GM23338 (cell line): ENCODE measurements at regions not wholly inside any gene's neighbourhood (a gene's known extent, or its start where the extent isn't known, plus 50 kb on each side); places are given as distances from the start of the nearest gene placed in this dataset.

ENCODE experiments used
- ATAC-seq: fragments of 200-7000 bp; cut with Tn5 transposase; 3 replicates; pipeline ENCODE4 v1.9.1; 2020
- DNase-seq: peaks from one replicate; pipeline ENCODE4 v3.0.0-alpha.2; 2015; ENCODE audit warnings: low spot score
- H2AFZ ChIP-seq: fragments of 200-600 bp; sonication (generic); 2 replicates; pipeline ENCODE4 v1.8.0; 2016; ENCODE audit warnings: antibody characterized with exemption, mild to moderate bottlenecking, moderate library complexity
- H3F3A ChIP-seq: fragments of 200-600 bp; sonication (generic); replicated peaks from 2 replicates; pipeline ENCODE4 v1.8.0; 2017; ENCODE audit warnings: antibody characterized with exemption, mixed run types, low read depth
- H3K27ac ChIP-seq: fragments of 200-600 bp; sonication (generic); 2 replicates; pipeline ENCODE4 v1.6.1; 2016; ENCODE audit warnings: low read depth
- H3K27me3 ChIP-seq: fragments of 200-600 bp; sonication (generic); 2 replicates; pipeline ENCODE4 v1.8.0; 2016; ENCODE audit warnings: mild to moderate bottlenecking, mixed run types, moderate library complexity; ENCODE audit not compliant: insufficient read depth
- H3K36me3 ChIP-seq: fragments of 200-600 bp; sonication (generic); 2 replicates; pipeline ENCODE4 v1.8.0; 2016; ENCODE audit warnings: mild to moderate bottlenecking; ENCODE audit not compliant: insufficient read depth
- H3K4me1 ChIP-seq: fragments of 200-600 bp; sonication (generic); 2 replicates; pipeline ENCODE4 v1.8.0; 2016; ENCODE audit warnings: mild to moderate bottlenecking, moderate library complexity; ENCODE audit not compliant: insufficient read depth
- H3K4me2 ChIP-seq: fragments of 200-600 bp; sonication (generic); 2 replicates; pipeline ENCODE4 v1.7.1; 2017; ENCODE audit warnings: mixed run types
- H3K4me3 ChIP-seq: fragments of 200-600 bp; sonication (generic); 2 replicates; pipeline ENCODE4 v1.6.1; 2016; ENCODE audit warnings: mixed run types
- H3K79me2 ChIP-seq: fragments of 200-600 bp; sonication (generic); replicated peaks from 2 replicates; pipeline ENCODE4 v1.8.0; 2017; ENCODE audit warnings: mild to moderate bottlenecking; ENCODE audit not compliant: insufficient read depth
- H3K9me2 ChIP-seq: fragments of 200-600 bp; sonication (generic); 2 replicates; pipeline ENCODE4 v1.8.0; 2017; ENCODE audit not compliant: insufficient read depth
- H4K20me1 ChIP-seq: fragments of 200-600 bp; sonication (generic); replicated peaks from 2 replicates; pipeline ENCODE4 v1.8.0; 2017; ENCODE audit warnings: mild to moderate bottlenecking; ENCODE audit not compliant: insufficient read depth
- H3K27ac Mint-ChIP-seq: 2 replicates; pipeline ENCODE4 v1.8.0; 2020; ENCODE audit warnings: inconsistent platforms, mild to moderate bottlenecking, moderate library complexity, mixed read lengths
- H3K27me3 Mint-ChIP-seq: 3 replicates; pipeline ENCODE4 v1.8.0; 2022; ENCODE audit warnings: low read depth, mild to moderate bottlenecking, moderate library complexity, mixed read lengths, inconsistent platforms; ENCODE audit not compliant: insufficient read depth, poor library complexity
- H3K36me3 Mint-ChIP-seq: 3 replicates; pipeline ENCODE4 v1.8.0; 2021; ENCODE audit warnings: low read depth, mild to moderate bottlenecking, inconsistent platforms, moderate library complexity, mixed read lengths
- H3K4me1 Mint-ChIP-seq: 3 replicates; pipeline ENCODE4 v1.8.0; 2020; ENCODE audit warnings: mild to moderate bottlenecking, inconsistent platforms, mixed read lengths
- H3K4me3 Mint-ChIP-seq: 3 replicates; pipeline ENCODE4 v1.8.0; 2021; ENCODE audit warnings: moderate library complexity, mild to moderate bottlenecking, inconsistent platforms, mixed read lengths
- H3K9me3 Mint-ChIP-seq: 3 replicates; pipeline ENCODE4 v1.8.0; 2020; ENCODE audit warnings: moderate library complexity, mild to moderate bottlenecking, inconsistent platforms, mixed read lengths
- CREB1 ChIP-seq: fragments of 250-450 bp; sonication (Bioruptor Pico); IDR thresholded peaks from 2 replicates; pipeline ENCODE4 v1.5.0; 2020; ENCODE audit warnings: low read depth, mild to moderate bottlenecking, moderate library complexity
- CTCF ChIP-seq, 2 experiments: fragments of 200-600 bp in 1 of 2; sonication (generic) in 1 of 2; conservative IDR thresholded peaks; 2 replicates each; pipeline versions ENCODE4 v1.5.1 to v1.6.1; 2016 to 2017; ENCODE audit warnings: antibody characterized with exemption in 2 of 2, low read depth in 2 of 2, mild to moderate bottlenecking in 2 of 2, moderate library complexity in 1 of 2
- EZH2 ChIP-seq: fragments of 200-600 bp; sonication (generic); IDR thresholded peaks from one replicate; pipeline ENCODE4 v1.8.0; 2017; ENCODE audit warnings: antibody characterized with exemption, mild to moderate bottlenecking, low read depth; ENCODE audit not compliant: unreplicated experiment
- EZH2phosphoT487 ChIP-seq: fragments of 200-600 bp; sonication (generic); IDR thresholded peaks from one replicate; pipeline ENCODE4 v1.8.1; 2018; ENCODE audit warnings: antibody characterized with exemption; ENCODE audit not compliant: unreplicated experiment
- JUNB ChIP-seq: IDR thresholded peaks from one replicate; pipeline ENCODE4 v1.6.1; 2016; ENCODE audit warnings: antibody characterized with exemption; ENCODE audit not compliant: unreplicated experiment
- NANOG ChIP-seq: IDR thresholded peaks from 2 replicates; pipeline ENCODE4 v1.6.1; 2016; ENCODE audit warnings: antibody characterized with exemption, borderline replicate concordance
- POLR2AphosphoS5 ChIP-seq: IDR thresholded peaks from 2 replicates; pipeline ENCODE4 v1.6.1; 2016; ENCODE audit warnings: antibody characterized with exemption, low read depth
- REST ChIP-seq: IDR thresholded peaks from one replicate; pipeline ENCODE4 v1.6.1; 2018; ENCODE audit warnings: antibody characterized with exemption; ENCODE audit not compliant: unreplicated experiment
- STAT1 ChIP-seq: IDR thresholded peaks from one replicate; pipeline ENCODE4 v1.6.1; 2016; ENCODE audit warnings: antibody characterized with exemption; ENCODE audit not compliant: unreplicated experiment
- ZNF114 ChIP-seq: fragments of 250-450 bp; sonication (Bioruptor Pico); IDR thresholded peaks from 2 replicates; pipeline ENCODE4 v1.5.0; 2020; ENCODE audit warnings: mild to moderate bottlenecking, moderate library complexity
- ZNF331 ChIP-seq: fragments of 250-450 bp; sonication (Bioruptor Pico); IDR thresholded peaks from 2 replicates; pipeline ENCODE4 v1.5.0; 2020; ENCODE audit warnings: low read depth, mild to moderate bottlenecking, moderate library complexity
- ZNF462 ChIP-seq: fragments of 250-450 bp; sonication (Bioruptor Pico); IDR thresholded peaks from 2 replicates; pipeline ENCODE4 v1.5.0; 2020; ENCODE audit warnings: mild to moderate bottlenecking, moderate library complexity
- TF ChIP-seq, protein P1 (sequence below): IDR thresholded peaks from 2 replicates; pipeline ENCODE4 v1.6.1; 2016; ENCODE audit warnings: antibody characterized with exemption

GRCh38 chr6:142011775-142012174 is 121.0 kb upstream of the GJE1 start:
- peaks cover 24% of the 10 kb centered on the region for H3K4me1 Mint-ChIP-seq
- Histone ChIP-seq H4K20me1 (no peaks in the 10 kb centered on the region), H3K4me2 (no peak overlapping the region), H3K79me2 (peaks cover 23% of the 10 kb centered on the region), H2AFZ (no peak overlapping the region), H3K36me3 (no peaks in the 10 kb centered on the region), H3K4me3 (no peak overlapping the region), H3K27me3 (no peaks in the 10 kb centered on the region), H3F3A (no peaks in the 10 kb centered on the region), H3K4me1 (peaks cover 9% of the 10 kb centered on the region), H3K9me2 (no peaks in the 10 kb centered on the region), H3K27ac (no peak overlapping the region)
- no peaks in the 10 kb centered on the region for H3K27me3 Mint-ChIP-seq
- ATAC-seq (no peak), DNase-seq (no peak)
- no peak for TF ChIP-seq CREB1
- no peak for TF ChIP-seq EZH2phosphoT487
- no peak for TF ChIP-seq REST
- TF ChIP-seq ZNF462 (CRISPR knock-in tag): no peak
- no peak for TF ChIP-seq JUNB
- no peak for TF ChIP-seq ZNF331 (CRISPR knock-in tag)
- no peak for TF ChIP-seq EZH2
- no peak for TF ChIP-seq CTCF (conservative IDR thresholded peaks at IDR 0.05; ENCODE audit: low read depth in 2 of 2)
- TF ChIP-seq ZNF114 (CRISPR knock-in tag): no peak
- TF ChIP-seq POLR2AphosphoS5: no peak
- TF ChIP-seq STAT1: no peak
- TF ChIP-seq NANOG: no peak
- TF ChIP-seq, protein P1, sequence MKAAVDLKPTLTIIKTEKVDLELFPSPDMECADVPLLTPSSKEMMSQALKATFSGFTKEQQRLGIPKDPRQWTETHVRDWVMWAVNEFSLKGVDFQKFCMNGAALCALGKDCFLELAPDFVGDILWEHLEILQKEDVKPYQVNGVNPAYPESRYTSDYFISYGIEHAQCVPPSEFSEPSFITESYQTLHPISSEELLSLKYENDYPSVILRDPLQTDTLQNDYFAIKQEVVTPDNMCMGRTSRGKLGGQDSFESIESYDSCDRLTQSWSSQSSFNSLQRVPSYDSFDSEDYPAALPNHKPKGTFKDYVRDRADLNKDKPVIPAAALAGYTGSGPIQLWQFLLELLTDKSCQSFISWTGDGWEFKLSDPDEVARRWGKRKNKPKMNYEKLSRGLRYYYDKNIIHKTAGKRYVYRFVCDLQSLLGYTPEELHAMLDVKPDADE: no peak
- no peak overlapping the region for H3K27ac Mint-ChIP-seq
- H3K4me3 Mint-ChIP-seq: no peak overlapping the region
- H3K9me3 Mint-ChIP-seq: peaks cover 18% of the 10 kb centered on the region; the same call in 2 of the 3 replicates
- peaks cover 13% of the 10 kb centered on the region; the same call in 2 of the 3 replicates for H3K36me3 Mint-ChIP-seq
